HG03280 (cell line): ENCODE measurements at regions not wholly inside any gene's neighbourhood (a gene's known extent, or its start where the extent isn't known, plus 50 kb on each side); places are given as distances from the start of the nearest gene placed in this dataset.
"Not testable (repeated sequence)": the region's sequence is repeated elsewhere in the genome, so short reads cannot be mapped to it uniquely, and the experiment has no call there.

Experiments
- ATAC-seq: cut with Tn5 transposase; IDR thresholded peaks from one replicate; pipeline ENCODE4 v1.9.1; 2021; ENCODE audit warnings: mild to moderate bottlenecking, moderate library complexity; ENCODE audit not compliant: unreplicated experiment

GRCh38 chr4:177235026-177235425 is 74.6 kb upstream of the NEIL3 start:
- no peak for ATAC-seq

- no peak for ATAC-seq
Measured at GRCh38 chr4:177236886-177237285, 72.8 kb upstream of the NEIL3 start.

GRCh38 chr4:177237291-177237690 is 72.4 kb upstream of the NEIL3 start:
- ATAC-seq, result no peak

DNA sequence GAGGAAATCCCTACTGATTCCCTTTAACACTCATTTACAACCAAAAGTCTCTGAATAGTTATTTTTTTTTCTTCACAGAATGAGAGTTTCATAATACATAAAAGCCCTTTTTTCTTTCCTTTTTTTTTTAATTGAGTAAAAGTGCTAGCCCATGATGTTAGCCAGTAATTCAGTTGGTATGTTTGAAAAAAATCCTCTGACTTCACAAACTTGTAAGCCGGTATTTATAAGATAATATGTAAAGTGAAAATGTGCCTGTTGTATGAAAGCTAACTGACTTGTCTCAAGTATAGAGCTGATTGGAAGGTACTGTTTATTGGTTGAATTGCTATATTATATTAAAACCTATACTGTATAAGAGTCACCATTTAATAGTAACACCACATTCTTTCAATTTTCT is 70.2 kb upstream of the NEIL3 start:
- ATAC-seq, result no peak

DNA sequence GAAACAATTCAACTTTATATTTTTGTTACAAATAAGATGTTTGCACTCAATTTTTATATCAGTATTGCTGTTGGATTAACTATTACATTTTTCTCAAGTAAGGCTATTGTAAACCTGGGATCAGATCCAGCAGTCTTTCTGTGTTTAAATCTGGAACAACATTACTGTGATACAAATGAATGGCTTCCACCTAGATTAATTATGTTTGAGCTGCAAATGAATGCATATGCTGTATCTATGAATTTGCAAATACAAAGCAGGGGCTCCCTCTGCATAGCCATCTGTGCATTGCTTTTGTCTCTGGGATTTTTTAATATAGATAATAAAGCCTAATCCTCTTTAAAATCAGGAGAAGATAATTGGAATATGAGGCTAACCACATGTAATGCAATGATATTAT is 69.8 kb upstream of the NEIL3 start:
- no peak for ATAC-seq

- ATAC-seq, result no peak
Measured at GRCh38 chr4:177242651-177243286, 66.9 kb upstream of the NEIL3 start.

GRCh38 chr4:177246641-177247584 is 62.8 kb upstream of the NEIL3 start:
- ATAC-seq, result no peak

DNA sequence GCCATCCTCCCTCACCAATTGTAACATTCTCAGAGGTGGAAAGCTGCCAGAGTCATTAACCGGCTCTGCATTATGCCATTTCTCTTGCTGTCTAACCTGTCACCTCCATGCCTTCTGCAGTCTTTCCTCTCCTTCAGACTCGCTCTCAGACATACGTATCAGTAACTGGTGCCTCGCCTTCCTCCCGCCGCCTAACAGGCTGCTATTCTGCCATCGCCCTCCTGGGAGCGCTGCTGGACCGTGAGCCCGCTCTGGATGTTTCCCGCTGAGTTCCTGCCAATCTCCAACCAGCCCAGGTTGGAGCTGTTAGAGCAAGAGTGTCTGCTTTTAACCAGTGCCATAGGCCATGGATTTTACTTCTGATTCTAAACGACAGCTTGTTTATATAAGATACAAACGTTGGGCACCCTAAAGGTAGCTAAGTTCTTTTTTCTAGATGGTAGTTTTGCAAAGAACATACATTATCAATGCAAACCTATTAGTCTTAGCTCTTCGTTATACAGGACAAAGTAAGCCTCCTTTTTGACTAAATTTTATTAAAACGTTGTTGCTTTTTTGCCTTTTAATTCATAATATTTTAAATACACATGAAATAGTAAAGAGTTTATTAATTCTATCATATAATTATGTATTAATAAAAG is 59.5 kb upstream of the NEIL3 start:
- ATAC-seq, result peak; percentile 93

GRCh38 chr4:177251237-177251636 is 58.4 kb upstream of the NEIL3 start:
- ATAC-seq, result no peak

- ATAC-seq, result no peak
Measured at GRCh38 chr4:177255359-177255758, 54.3 kb upstream of the NEIL3 start.

DNA sequence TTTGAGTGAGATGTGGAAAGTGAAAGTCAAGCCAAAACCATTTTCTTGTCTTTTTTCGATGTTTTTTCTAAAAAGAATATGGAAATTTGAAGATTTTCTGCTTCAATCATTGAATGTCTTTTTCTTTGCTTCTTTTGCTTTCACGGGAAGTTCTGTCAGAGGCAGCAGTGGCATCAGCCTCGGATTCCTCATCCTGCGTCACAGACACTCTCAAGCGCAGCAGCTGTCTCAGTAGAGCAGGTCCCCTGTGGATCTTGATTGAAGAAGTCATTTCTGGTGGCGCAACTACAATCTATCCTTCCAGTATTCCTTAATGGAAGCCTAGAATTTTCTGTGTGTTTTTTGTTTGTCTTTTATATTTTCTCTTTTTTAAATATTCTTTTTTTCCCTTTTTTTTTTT is 52.7 kb upstream of the NEIL3 start:
- no peak for ATAC-seq

DNA sequence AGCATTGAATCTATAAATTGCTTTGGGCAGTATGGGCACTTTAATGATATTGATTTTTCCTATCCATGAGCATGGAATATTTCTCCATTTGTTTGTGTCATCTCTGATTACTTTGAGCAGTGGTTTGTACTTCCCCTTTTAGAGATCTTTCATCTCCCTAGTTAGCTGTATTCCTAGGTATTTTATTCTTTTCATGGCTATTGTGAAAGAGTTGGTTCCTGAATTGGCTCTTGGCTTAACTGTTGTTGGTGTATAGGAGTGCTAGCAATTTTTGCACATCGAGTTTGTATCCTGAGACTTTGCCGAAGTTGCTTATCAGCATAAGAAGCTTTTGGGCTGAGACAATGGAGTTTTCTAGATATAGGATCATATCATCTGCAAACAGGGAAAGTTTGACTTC is 50.2 kb upstream of the NEIL3 start:
- not testable (repeated sequence) for ATAC-seq
